Activated CD4-positive, alpha-beta T cell treated with anti-CD3 and anti-CD28 coated beads, Interleukin-2, amount 10 ng/mL, durations not matched to agents 7 days and 5 days (primary cell): ENCODE measurements at regions not wholly inside any gene's neighbourhood (a gene's known extent, or its start where the extent isn't known, plus 50 kb on each side); places are given as distances from the start of the nearest gene placed in this dataset.
A peak's percentile ranks its signal among the peaks of the same experiment; 100 is the strongest.
"Not testable (repeated sequence)": the region's sequence is repeated elsewhere in the genome, so short reads cannot be mapped to it uniquely, and the experiment has no call there.

Source experiments
- CTCF ChIA-PET: fragments of 350-600 bp; sonication (Branson Sonifier 250); formaldehyde crosslinking; loops from one replicate; lab custom pipeline; 2021; ENCODE audit warnings: antibody characterized with exemption; lab: Charles Lee
- POLR2A ChIA-PET: fragments of 350-600 bp; sonication (Branson Sonifier 250); formaldehyde crosslinking; loops from one replicate; lab custom pipeline; 2021; ENCODE audit warnings: antibody characterized with exemption; lab: Charles Lee
- DNase-seq: peaks from one replicate; pipeline ENCODE4 v3.0.0-alpha.2; 2020
- H3K27ac Mint-ChIP-seq: one replicate; pipeline ENCODE4 v1.8.0; 2021; ENCODE audit warnings: mild to moderate bottlenecking, moderate library complexity, mixed read lengths
- H3K27me3 Mint-ChIP-seq: one replicate; pipeline ENCODE4 v1.8.0; 2021; ENCODE audit warnings: mixed read lengths
- H3K36me3 Mint-ChIP-seq: one replicate; pipeline ENCODE4 v1.8.0; 2021; ENCODE audit warnings: low read depth, mixed read lengths
- H3K4me1 Mint-ChIP-seq: one replicate; pipeline ENCODE4 v1.8.0; 2021; ENCODE audit warnings: mixed read lengths
- H3K4me3 Mint-ChIP-seq: one replicate; pipeline ENCODE4 v1.8.0; 2021; ENCODE audit warnings: mild to moderate bottlenecking, moderate library complexity, mixed read lengths
- H3K9me3 Mint-ChIP-seq: one replicate; pipeline ENCODE4 v1.8.0; 2021; ENCODE audit warnings: mixed read lengths

- H3K27ac Mint-ChIP-seq = no peak overlapping the region
- H3K9me3 Mint-ChIP-seq = no peaks in the 10 kb centered on the region
Measured at GRCh38 chr18:22800551-22800951, 132.6 kb upstream of the RBBP8 start.

GRCh38 chr18:22813648-22814328 is 119.3 kb upstream of the RBBP8 start:
- Mint-ChIP-seq H3K9me3 (no peaks in the 10 kb centered on the region), H3K27me3 (peaks cover 34% of the 10 kb centered on the region), H3K4me1 (no peaks in the 10 kb centered on the region), H3K27ac (no peak overlapping the region), H3K36me3 (no peaks in the 10 kb centered on the region), H3K4me3 (no peak overlapping the region)
- CTCF ChIA-PET = no interaction called here
- DNase-seq = peak; percentile 24
- POLR2A ChIA-PET = interaction anchor here (1.2 kb wide), 1 partner anchor 164 kb away, joined by 3 read pairs; no protein-coding TSS in a partner anchor

More at GRCh38 chr18:22800551-22800951, 132.6 kb upstream of the RBBP8 start:
- peaks cover 18% of the 10 kb centered on the region for H3K27me3 Mint-ChIP-seq
- ChIA-PET POLR2A (no interaction called here), CTCF (interaction anchor here (0.6 kb wide), 1 partner anchor 105 kb away, joined by 3 read pairs; no protein-coding TSS in a partner anchor)
- DNase-seq = no peak
- H3K4me3 Mint-ChIP-seq = no peak overlapping the region
- H3K4me1 Mint-ChIP-seq = no peaks in the 10 kb centered on the region
- no peaks in the 10 kb centered on the region for H3K36me3 Mint-ChIP-seq

GRCh38 chr18:22814329-22814703 is 118.8 kb upstream of the RBBP8 start:
- ChIA-PET POLR2A (no interaction called here), CTCF (no interaction called here)
- H3K36me3 Mint-ChIP-seq = no peaks in the 10 kb centered on the region
- peaks cover 34% of the 10 kb centered on the region for H3K27me3 Mint-ChIP-seq
- no peaks in the 10 kb centered on the region for H3K9me3 Mint-ChIP-seq
- no peak for DNase-seq
- H3K27ac Mint-ChIP-seq = no peak overlapping the region
- H3K4me3 Mint-ChIP-seq = no peak overlapping the region
- H3K4me1 Mint-ChIP-seq = no peaks in the 10 kb centered on the region

GRCh38 chr18:22816266-22817176 is 116.6 kb upstream of the RBBP8 start:
- Mint-ChIP-seq H3K9me3 (no peaks in the 10 kb centered on the region), H3K27ac (no peak overlapping the region), H3K27me3 (peaks cover 23% of the 10 kb centered on the region), H3K36me3 (no peaks in the 10 kb centered on the region), H3K4me3 (no peak overlapping the region), H3K4me1 (no peaks in the 10 kb centered on the region)
- ChIA-PET POLR2A (no interaction called here), CTCF (interaction anchor here (0.7 to 1.5 kb wide), 2 partner anchors 14 to 562 kb away, joined by 3 to 5 read pairs; no protein-coding TSS in a partner anchor)
- DNase-seq = no peak

GRCh38 chr18:22817844-22818243 is 115.3 kb upstream of the RBBP8 start:
- Mint-ChIP-seq H3K4me1 (no peaks in the 10 kb centered on the region), H3K27ac (no peak overlapping the region), H3K27me3 (peaks cover 14% of the 10 kb centered on the region), H3K9me3 (no peaks in the 10 kb centered on the region), H3K4me3 (no peak overlapping the region), H3K36me3 (no peaks in the 10 kb centered on the region)
- POLR2A ChIA-PET = no interaction called here
- CTCF ChIA-PET = interaction anchor here (1.2 kb wide), 1 partner anchor 117 kb away, joined by 4 read pairs; no protein-coding TSS in a partner anchor
- no peak for DNase-seq

- no peak for DNase-seq
Measured at GRCh38 chr18:22822024-22822423, 111.1 kb upstream of the RBBP8 start.

GRCh38 chr18:22822841-22823508 is 110.2 kb upstream of the RBBP8 start:
- ChIA-PET POLR2A (no interaction called here), CTCF (no interaction called here)
- no peaks in the 10 kb centered on the region for H3K9me3 Mint-ChIP-seq
- no peak overlapping the region for H3K4me3 Mint-ChIP-seq
- H3K27ac Mint-ChIP-seq = no peak overlapping the region
- H3K4me1 Mint-ChIP-seq = no peaks in the 10 kb centered on the region
- DNase-seq = no peak
- H3K27me3 Mint-ChIP-seq = peaks cover 24% of the 10 kb centered on the region
- H3K36me3 Mint-ChIP-seq = no peaks in the 10 kb centered on the region

More at GRCh38 chr18:22822024-22822423, 111.1 kb upstream of the RBBP8 start:
- no peaks in the 10 kb centered on the region for H3K4me1 Mint-ChIP-seq
- no peak overlapping the region for H3K4me3 Mint-ChIP-seq
- H3K27me3 Mint-ChIP-seq = peaks cover 19% of the 10 kb centered on the region
- no peak overlapping the region for H3K27ac Mint-ChIP-seq
- H3K9me3 Mint-ChIP-seq = no peaks in the 10 kb centered on the region
- ChIA-PET POLR2A (no interaction called here), CTCF (no interaction called here)
- H3K36me3 Mint-ChIP-seq = no peaks in the 10 kb centered on the region

- Mint-ChIP-seq H3K27ac (no peak overlapping the region), H3K36me3 (no peaks in the 10 kb centered on the region), H3K4me3 (no peak overlapping the region), H3K9me3 (no peaks in the 10 kb centered on the region), H3K4me1 (no peaks in the 10 kb centered on the region), H3K27me3 (peaks cover 23% of the 10 kb centered on the region)
- CTCF ChIA-PET = no interaction called here
- DNase-seq = no peak
- POLR2A ChIA-PET = interaction anchor here (0.6 kb wide), 1 partner anchor 891 kb away, joined by 11 read pairs; no protein-coding TSS in a partner anchor
Measured at GRCh38 chr18:22826726-22827125, 106.4 kb upstream of the RBBP8 start.

- POLR2A ChIA-PET = interaction anchor here (0.6 kb wide), 1 partner anchor 891 kb away, joined by 11 read pairs; no protein-coding TSS in a partner anchor
- H3K36me3 Mint-ChIP-seq = no peaks in the 10 kb centered on the region
- H3K4me1 Mint-ChIP-seq = no peaks in the 10 kb centered on the region
- no peak overlapping the region for H3K27ac Mint-ChIP-seq
- no peak for DNase-seq
- no peak overlapping the region for H3K4me3 Mint-ChIP-seq
- H3K27me3 Mint-ChIP-seq = peaks cover 23% of the 10 kb centered on the region
- CTCF ChIA-PET = no interaction called here
- no peaks in the 10 kb centered on the region for H3K9me3 Mint-ChIP-seq
Measured at GRCh38 chr18:22827216-22827615, 105.9 kb upstream of the RBBP8 start.

GRCh38 chr18:22827741-22828140 is 105.4 kb upstream of the RBBP8 start:
- H3K4me3 Mint-ChIP-seq = no peak overlapping the region
- H3K4me1 Mint-ChIP-seq = no peaks in the 10 kb centered on the region
- H3K9me3 Mint-ChIP-seq = no peaks in the 10 kb centered on the region
- ChIA-PET POLR2A (no interaction called here), CTCF (no interaction called here)
- no peak overlapping the region for H3K27ac Mint-ChIP-seq
- H3K27me3 Mint-ChIP-seq = peaks cover 26% of the 10 kb centered on the region
- DNase-seq = no peak
- H3K36me3 Mint-ChIP-seq = no peaks in the 10 kb centered on the region

- POLR2A ChIA-PET = no interaction called here
- H3K9me3 Mint-ChIP-seq = no peaks in the 10 kb centered on the region
- H3K4me1 Mint-ChIP-seq = no peaks in the 10 kb centered on the region
- no peak overlapping the region for H3K4me3 Mint-ChIP-seq
- no peaks in the 10 kb centered on the region for H3K36me3 Mint-ChIP-seq
- no peak overlapping the region for H3K27ac Mint-ChIP-seq
- no peak for DNase-seq
- CTCF ChIA-PET = no interaction called here
- H3K27me3 Mint-ChIP-seq = peaks cover 27% of the 10 kb centered on the region
Measured at GRCh38 chr18:22828171-22828570, 105.0 kb upstream of the RBBP8 start.

- DNase-seq, H3K9me3 Mint-ChIP-seq, H3K4me3 Mint-ChIP-seq, H3K36me3 Mint-ChIP-seq, POLR2A ChIA-PET, CTCF ChIA-PET, H3K4me1 Mint-ChIP-seq, H3K27ac Mint-ChIP-seq: not testable (repeated sequence)
- peaks cover 29% of the 10 kb centered on the region for H3K27me3 Mint-ChIP-seq
Measured at GRCh38 chr18:22828583-22828982, 104.5 kb upstream of the RBBP8 start.
